NB4 (cell line): ENCODE measurements at regions not wholly inside any gene's neighbourhood (a gene's known extent, or its start where the extent isn't known, plus 50 kb on each side); places are given as distances from the start of the nearest gene placed in this dataset.
"Not testable (repeated sequence)": the region's sequence is repeated elsewhere in the genome, so short reads cannot be mapped to it uniquely, and the experiment has no call there.

Experiments used
- DNase-seq: peaks from one replicate; pipeline ENCODE4 v3.0.0; 2010; ENCODE audit warnings: low read depth
- H3K4me3 ChIP-seq: one replicate; pipeline ENCODE4 v1.5.1; 2011; ENCODE audit warnings: mild to moderate bottlenecking, low read depth, low read length, moderate library complexity
- MYC ChIP-seq: IDR thresholded peaks from 2 replicates; pipeline ENCODE4 v1.6.1; 2011; ENCODE audit warnings: low read depth, low read length
- POLR2A ChIP-seq: IDR thresholded peaks from 2 replicates; pipeline ENCODE4 v1.6.1; 2011; ENCODE audit warnings: mild to moderate bottlenecking; ENCODE audit not compliant: insufficient read length; ENCODE audit errors: extremely low read depth
- TF ChIP-seq, protein P1 (sequence below): IDR thresholded peaks from 2 replicates; pipeline ENCODE4 v1.6.1; 2011; ENCODE audit warnings: low read depth, low read length
- TF ChIP-seq, protein P2 (sequence below): IDR thresholded peaks from one replicate; pipeline ENCODE4 v1.5.1; 2012; ENCODE audit warnings: low read depth, low read length

DNA sequence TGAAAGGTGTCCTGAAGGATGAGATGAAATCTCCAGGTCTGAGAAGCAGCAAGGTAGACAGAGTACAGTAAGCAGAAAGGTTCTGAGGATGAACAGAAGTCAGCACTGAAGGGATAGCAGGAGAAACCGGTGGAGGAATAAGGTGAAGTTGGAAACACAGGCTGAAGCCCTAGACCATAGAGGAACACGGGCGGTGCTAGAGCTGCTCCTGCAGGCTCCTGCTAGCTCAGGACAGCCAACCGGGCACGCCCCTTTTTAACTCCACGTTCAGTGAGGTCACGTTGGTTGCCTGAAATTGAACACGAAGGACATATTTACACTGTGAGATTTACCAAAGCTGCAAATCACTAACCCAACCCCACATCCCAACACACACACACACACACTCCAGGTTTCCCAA, 1886.4 kb upstream of the AGA start:
- DNase-seq, result no peak
- no peak overlapping the region for H3K4me3 ChIP-seq
- TF ChIP-seq, protein P1, sequence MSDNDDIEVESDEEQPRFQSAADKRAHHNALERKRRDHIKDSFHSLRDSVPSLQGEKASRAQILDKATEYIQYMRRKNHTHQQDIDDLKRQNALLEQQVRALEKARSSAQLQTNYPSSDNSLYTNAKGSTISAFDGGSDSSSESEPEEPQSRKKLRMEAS, result no peak
- TF ChIP-seq MYC, result no peak

DNA sequence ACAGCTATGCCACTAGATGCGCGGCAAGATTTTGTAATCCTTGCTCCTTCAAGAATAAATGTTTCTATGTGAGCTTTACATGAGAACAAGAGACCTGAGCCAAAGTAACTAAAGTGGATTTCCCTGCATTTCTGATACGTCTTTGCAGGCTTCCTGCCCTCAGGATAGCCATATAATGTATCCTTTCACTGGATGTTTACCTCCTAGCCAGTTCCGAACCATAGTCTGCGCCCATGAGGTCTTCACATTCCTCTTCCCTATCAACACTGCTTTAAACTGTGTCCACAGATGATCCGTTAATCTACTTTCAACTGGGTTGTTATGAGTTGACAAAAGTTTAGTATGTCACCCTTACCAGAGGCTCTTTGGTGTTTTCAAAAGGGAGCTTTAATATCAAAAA, 1889.1 kb upstream of the AGA start:
- DNase-seq, result no peak
- TF ChIP-seq POLR2A (no peak), MYC (no peak)
- TF ChIP-seq, protein P1, result no peak
- TF ChIP-seq, protein P2, sequence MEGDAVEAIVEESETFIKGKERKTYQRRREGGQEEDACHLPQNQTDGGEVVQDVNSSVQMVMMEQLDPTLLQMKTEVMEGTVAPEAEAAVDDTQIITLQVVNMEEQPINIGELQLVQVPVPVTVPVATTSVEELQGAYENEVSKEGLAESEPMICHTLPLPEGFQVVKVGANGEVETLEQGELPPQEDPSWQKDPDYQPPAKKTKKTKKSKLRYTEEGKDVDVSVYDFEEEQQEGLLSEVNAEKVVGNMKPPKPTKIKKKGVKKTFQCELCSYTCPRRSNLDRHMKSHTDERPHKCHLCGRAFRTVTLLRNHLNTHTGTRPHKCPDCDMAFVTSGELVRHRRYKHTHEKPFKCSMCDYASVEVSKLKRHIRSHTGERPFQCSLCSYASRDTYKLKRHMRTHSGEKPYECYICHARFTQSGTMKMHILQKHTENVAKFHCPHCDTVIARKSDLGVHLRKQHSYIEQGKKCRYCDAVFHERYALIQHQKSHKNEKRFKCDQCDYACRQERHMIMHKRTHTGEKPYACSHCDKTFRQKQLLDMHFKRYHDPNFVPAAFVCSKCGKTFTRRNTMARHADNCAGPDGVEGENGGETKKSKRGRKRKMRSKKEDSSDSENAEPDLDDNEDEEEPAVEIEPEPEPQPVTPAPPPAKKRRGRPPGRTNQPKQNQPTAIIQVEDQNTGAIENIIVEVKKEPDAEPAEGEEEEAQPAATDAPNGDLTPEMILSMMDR, result no peak
- no peak overlapping the region for H3K4me3 ChIP-seq

DNA sequence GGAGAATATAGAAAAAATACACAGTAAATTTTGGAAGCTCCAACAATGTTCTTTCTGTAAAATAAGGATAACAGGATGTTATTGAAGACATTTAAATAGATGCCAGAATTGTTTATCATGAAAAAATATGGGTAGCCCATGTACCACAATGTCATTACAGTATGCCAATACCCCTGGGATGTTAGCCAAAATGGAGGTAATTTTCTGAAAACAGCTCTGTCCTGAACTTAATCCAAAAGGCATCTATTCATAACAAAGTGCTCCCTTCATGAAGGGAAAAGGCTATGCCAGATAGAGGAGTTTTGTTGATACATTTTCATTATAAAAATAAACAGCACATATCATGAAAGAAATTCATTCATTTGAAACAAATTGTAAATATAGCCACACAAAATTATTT, 1902.6 kb upstream of the AGA start:
- no peak overlapping the region for H3K4me3 ChIP-seq
- TF ChIP-seq, protein P1, result no peak
- TF ChIP-seq, protein P2, result no peak
- TF ChIP-seq POLR2A (no peak), MYC (no peak)
- DNase-seq, result no peak

DNA sequence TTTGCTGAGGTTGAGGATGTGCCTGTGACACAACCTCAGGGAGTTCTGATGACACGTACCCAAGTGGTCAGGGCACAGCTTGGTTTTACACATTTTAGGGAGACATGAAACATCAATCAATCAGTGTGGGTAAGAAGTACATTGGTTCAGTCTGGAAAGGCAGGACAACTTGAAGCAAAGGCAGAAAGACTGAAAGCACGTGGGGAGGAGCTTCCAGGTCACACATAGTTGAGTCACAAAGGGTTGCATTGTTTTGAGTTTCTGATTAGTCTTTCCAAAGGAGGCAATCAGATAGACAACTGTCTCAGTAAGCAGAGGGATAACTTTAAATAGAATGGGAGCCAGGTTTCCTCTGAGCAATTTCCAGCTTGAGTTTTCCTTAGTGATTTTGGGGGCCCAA, 1910.0 kb upstream of the AGA start:
- no peak overlapping the region for H3K4me3 ChIP-seq
- no peak for DNase-seq
- TF ChIP-seq POLR2A (no peak), MYC (no peak)
- TF ChIP-seq, protein P1, result no peak
- TF ChIP-seq, protein P2, result no peak

DNA sequence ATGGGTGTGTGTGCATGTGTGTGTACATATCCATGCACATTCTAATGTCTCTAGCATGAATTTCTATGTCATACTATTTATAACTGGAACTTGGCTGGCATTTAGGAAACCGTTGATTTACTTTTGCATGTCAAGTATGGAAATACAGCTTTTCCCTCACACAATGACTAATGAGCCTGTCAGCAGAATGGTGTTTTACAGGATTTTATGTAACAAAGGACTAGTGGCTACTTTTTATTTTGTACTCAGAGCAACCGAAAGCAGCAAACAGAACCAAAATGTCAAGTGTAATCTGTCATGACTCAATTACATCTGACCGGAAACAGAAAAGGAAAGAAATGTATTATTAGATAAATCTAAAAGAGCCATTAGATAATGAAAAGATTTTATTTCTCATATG, 1911.5 kb upstream of the AGA start:
- H3K4me3 ChIP-seq, result no peak overlapping the region
- TF ChIP-seq, protein P2, result no peak
- no peak for TF ChIP-seq MYC
- no peak for TF ChIP-seq POLR2A
- TF ChIP-seq, protein P1, result no peak
- no peak for DNase-seq

DNA sequence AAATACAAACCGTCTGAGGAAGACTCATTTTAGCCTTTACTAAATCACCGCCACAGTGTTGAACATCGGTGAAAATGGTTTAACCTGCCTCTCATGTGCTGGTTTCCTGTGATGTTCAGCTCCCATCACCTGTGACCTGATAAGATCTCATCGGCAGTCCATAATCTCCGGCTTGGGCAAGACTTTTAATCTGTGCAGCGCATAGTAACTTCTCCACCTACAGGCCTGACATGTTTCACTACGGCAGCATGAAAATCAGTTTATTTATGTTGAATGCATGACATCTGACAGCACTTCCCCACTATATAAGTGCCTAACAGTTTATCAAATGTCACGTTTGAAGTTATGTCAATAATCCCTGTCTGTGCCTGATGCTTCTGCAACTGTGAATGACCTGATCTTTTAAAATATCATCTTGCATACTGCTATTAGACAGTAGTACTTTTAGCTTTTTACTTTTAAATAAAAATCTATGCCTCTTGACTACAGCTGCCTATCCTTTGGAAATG, 1919.8 kb upstream of the AGA start:
- DNase-seq, result no peak
- H3K4me3 ChIP-seq, result no peak overlapping the region
- TF ChIP-seq MYC, result no peak
- TF ChIP-seq POLR2A, result no peak
- TF ChIP-seq, protein P2, result no peak
- TF ChIP-seq, protein P1, result no peak

DNA sequence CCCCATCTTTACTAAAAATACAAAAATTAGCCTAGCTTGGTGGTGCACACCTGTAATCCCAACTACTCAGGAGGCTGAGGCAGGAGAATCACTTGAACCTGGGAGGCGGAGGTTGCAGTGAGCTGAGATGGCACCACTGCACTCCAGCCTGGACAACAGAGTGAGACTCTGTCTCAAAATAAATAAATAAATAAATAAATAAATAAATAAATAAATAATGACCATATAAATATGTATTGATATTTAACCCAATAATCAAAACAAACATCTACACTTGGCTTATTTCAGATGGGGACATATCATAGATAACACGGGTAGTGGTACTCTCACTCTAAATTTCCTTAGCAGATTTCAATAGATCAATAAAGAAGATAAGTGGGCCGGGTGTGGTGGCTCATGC, 1923.7 kb upstream of the AGA start:
- DNase-seq, result not testable (repeated sequence)

More for the DNA sequence above, 1923.7 kb upstream of the AGA start:
- not testable (repeated sequence) for H3K4me3 ChIP-seq
